ENCODE measurements at regions not wholly inside any gene's neighbourhood (a gene's known extent, or its start where the extent isn't known, plus 50 kb on each side); places are given as distances from the start of the nearest gene placed in this dataset.

- ChIA-PET POLR2A (no interaction called here), CTCF (ENCODE audit: low intra/inter-chr PET ratio, low total read pairs) (no interaction called here)
- H3K27me3 ChIP-seq (ENCODE audit: control insufficient read depth in 1 of 2, insufficient read depth in 2 of 2, low read length in 2 of 2) = no peaks in the 10 kb centered on the region
- BruUV-seq (replicated peaks) = no TSS peak
- no peak for DNase-seq (ENCODE audit: low spot score)
- H3K79me2 ChIP-seq (ENCODE audit: insufficient read depth, low read length) = no peaks in the 10 kb centered on the region
- no peak overlapping the region for H2AFZ ChIP-seq (ENCODE audit: low read length)
- intact Hi-C loops (cut with micrococcal nuclease; ENCODE audit: unreplicated experiment) = no loop called here
- no peaks in the 10 kb centered on the region for H3K9me3 ChIP-seq (ENCODE audit: low read length)
- H4K20me1 ChIP-seq (ENCODE audit: insufficient read depth, low read length) = no peaks in the 10 kb centered on the region; the same call in 1 of the 2 replicates
- H3K36me3 ChIP-seq (replicated peaks in 1 of 2; ENCODE audit: control insufficient read depth in 1 of 2, insufficient read depth in 2 of 2, low read length in 2 of 2) = no peaks in the 10 kb centered on the region
- H3K4me3 ChIP-seq (replicated peaks in 1 of 3; ENCODE audit: insufficient read depth in 1 of 3, low read depth in 2 of 3, low read length in 3 of 3) = no peak overlapping the region
- H3K4me2 ChIP-seq (ENCODE audit: low read depth, low read length) = no peak overlapping the region
- H3K4me1 ChIP-seq (ENCODE audit: insufficient read depth, low read length) = no peaks in the 10 kb centered on the region
- H3K27ac ChIP-seq (ENCODE audit: extremely low read length, insufficient read depth, low read length) = no peak overlapping the region
- FAIRE-seq = no peak
- in situ Hi-C loops (cut with HindIII; ENCODE audit: extremely low pct_ligation_motif_present, low pct_unique_long_range_greater_than_20kb) = no loop called here
- 6% methylated on average over 1 of the region's 1 CpG for WGBS (ENCODE audit: low lambda C conversion rate)
- no peak overlapping the region for H3K9ac ChIP-seq (ENCODE audit: insufficient read depth, low read depth, low read length)
- no peak for ATAC-seq
- TF ChIP-seq FOXK2 (IDR thresholded peaks at IDR 0.05) (no peak), TBL1XR1 (IDR thresholded peaks at IDR 0.05; ENCODE audit: borderline replicate concordance, low read length, partially characterized antibody) (no peak), KLF15 (CRISPR knock-in tag; IDR thresholded peaks at IDR 0.05; ENCODE audit: borderline replicate concordance) (no peak), HMGXB3 (CRISPR knock-in tag; IDR thresholded peaks at IDR 0.05; ENCODE audit: borderline replicate concordance) (no peak), MXI1 (IDR thresholded peaks at IDR 0.05; ENCODE audit: borderline replicate concordance, low read depth, low read length) (no peak), NCOA1 (CRISPR knock-in tag; IDR thresholded peaks at IDR 0.05) (no peak), ZNF264 (CRISPR knock-in tag; IDR thresholded peaks at IDR 0.05) (no peak), SPEN (CRISPR knock-in tag; IDR thresholded peaks at IDR 0.05; ENCODE audit: low read depth) (no peak), ZNF790 (CRISPR knock-in tag; IDR thresholded peaks at IDR 0.05; ENCODE audit: borderline replicate concordance) (no peak), LRRFIP1 (CRISPR knock-in tag; conservative IDR thresholded peaks at IDR 0.05) (no peak), EZH2 (conservative IDR thresholded peaks at IDR 0.05; ENCODE audit: low read depth, low read length) (no peak), ZNF44 (CRISPR knock-in tag; IDR thresholded peaks at IDR 0.05) (no peak), ZNF280B (CRISPR knock-in tag; IDR thresholded peaks at IDR 0.05; ENCODE audit: borderline replicate concordance) (no peak), ZNF597 (CRISPR knock-in tag; IDR thresholded peaks at IDR 0.05) (no peak)
Observed at GRCh38 chr7:114196517-114196916, 218.1 kb upstream of the FOXP2 start.
